Keratinocyte (primary cell): ENCODE measurements at regions not wholly inside any gene's neighbourhood (a gene's known extent, or its start where the extent isn't known, plus 50 kb on each side); places are given as distances from the start of the nearest gene placed in this dataset.

Source experiments
- DNase-seq: peaks from one replicate; pipeline ENCODE4 v3.0.0-alpha.2; 2011; ENCODE audit warnings: low read depth, missing footprints, low spot score
- FAIRE-seq: peaks from 2 replicates; lab custom pipeline; 2011; peaks lifted over from hg19 to GRCh38; lab: Jason Lieb, UNC
- H2AFZ ChIP-seq: 2 replicates; pipeline ENCODE4 v1.6.0; 2012; ENCODE audit warnings: low read length, control low read depth, inconsistent platforms; ENCODE audit not compliant: control insufficient read depth
- H3K27ac ChIP-seq: 2 replicates; pipeline ENCODE4 v1.5.1; 2011; ENCODE audit warnings: low read length; ENCODE audit not compliant: control insufficient read depth, insufficient read depth
- H3K27me3 ChIP-seq: 3 replicates; pipeline ENCODE4 v1.6.0; 2011; ENCODE audit warnings: low read length; ENCODE audit not compliant: control insufficient read depth, insufficient read depth; ENCODE audit errors: extremely low read depth
- H3K36me3 ChIP-seq, 2 experiments: 2 replicates in 1 of 2; 3 replicates in 1 of 2; pipeline ENCODE4 v1.5.1; 2011; ENCODE audit warnings: low read length in 2 of 2, mild to moderate bottlenecking in 1 of 2; ENCODE audit not compliant: control insufficient read depth in 2 of 2, insufficient read depth in 2 of 2; ENCODE audit errors: extremely low read depth in 1 of 2
- H3K4me1 ChIP-seq: 3 replicates; pipeline ENCODE4 v1.5.1; 2011; ENCODE audit warnings: low read length; ENCODE audit not compliant: control insufficient read depth, insufficient read depth; ENCODE audit errors: extremely low read depth
- H3K4me2 ChIP-seq: 3 replicates; pipeline ENCODE4 v1.6.0; 2011; ENCODE audit warnings: low read depth, low read length; ENCODE audit not compliant: control insufficient read depth, insufficient read depth; ENCODE audit errors: extremely low read depth
- H3K4me3 ChIP-seq, 3 experiments: fragments of 200-600 bp in 1 of 3; sonication (generic) in 1 of 3; 2 replicates in 2 of 3; 3 replicates in 1 of 3; pipeline ENCODE4 v1.5.1; 2011 to 2016; ENCODE audit warnings: low read length in 3 of 3, mild to moderate bottlenecking in 3 of 3, control low read depth in 2 of 3, inconsistent platforms in 1 of 3, low read depth in 1 of 3, mixed read lengths in 1 of 3, mixed run types in 1 of 3, moderate library complexity in 1 of 3; ENCODE audit not compliant: control insufficient read depth in 2 of 3, insufficient read depth in 2 of 3; ENCODE audit errors: extremely low read depth in 1 of 3
- H3K79me2 ChIP-seq: 2 replicates; pipeline ENCODE4 v1.6.0; 2012; ENCODE audit warnings: low read length; ENCODE audit not compliant: control insufficient read depth, insufficient read depth
- H3K9ac ChIP-seq: 3 replicates; pipeline ENCODE4 v1.6.0; 2011; ENCODE audit warnings: low read length; ENCODE audit not compliant: control insufficient read depth, insufficient read depth; ENCODE audit errors: extremely low read depth
- H3K9me1 ChIP-seq: 3 replicates; pipeline ENCODE4 v1.6.0; 2011; ENCODE audit warnings: low read length; ENCODE audit not compliant: control insufficient read depth, insufficient read depth; ENCODE audit errors: extremely low read depth
- H3K9me3 ChIP-seq: 2 replicates; pipeline ENCODE4 v1.5.1; 2012; ENCODE audit warnings: low read depth, low read length; ENCODE audit not compliant: control insufficient read depth
- H4K20me1 ChIP-seq: 3 replicates; pipeline ENCODE4 v1.6.0; 2011; ENCODE audit warnings: low read length; ENCODE audit not compliant: control insufficient read depth, insufficient read depth; ENCODE audit errors: extremely low read depth
- CTCF ChIP-seq, 3 experiments: IDR thresholded peaks in 1 of 3; conservative IDR thresholded peaks in 1 of 3; optimal IDR thresholded peaks in 1 of 3; 2 replicates in 2 of 3; 3 replicates in 1 of 3; pipeline versions ENCODE3 to v1.5.1; 2011; ENCODE audit warnings: low read length in 3 of 3, mild to moderate bottlenecking in 3 of 3, moderate library complexity in 2 of 3, control low read depth in 1 of 3, inconsistent platforms in 1 of 3; ENCODE audit not compliant: insufficient read depth in 2 of 3; ENCODE audit errors: extremely low read depth in 1 of 3
- EZH2 ChIP-seq: IDR thresholded peaks from one replicate; pipeline ENCODE4 v1.6.1; 2012; ENCODE audit warnings: inconsistent platforms, mild to moderate bottlenecking, low read length, moderate library complexity
- dilution Hi-C: fragments of 300-500 bp; cut with MboI; formaldehyde crosslinking; loops from one replicate; pipeline ENCODE4 v1.7.0; 2020; ENCODE audit warnings: low sequenced_read_pairs; ENCODE audit not compliant: extremely low pct_ligation_motif_present

- H3K4me1 ChIP-seq, result no peaks in the 10 kb centered on the region
- FAIRE-seq (no peak), DNase-seq (no peak)
- TF ChIP-seq EZH2 (no peak), CTCF (optimal IDR thresholded peaks at IDR 0.05 in 1 of 3, IDR thresholded peaks at IDR 0.05 in 1 of 3, conservative IDR thresholded peaks at IDR 0.05 in 1 of 3; ENCODE audit: extremely low read depth in 1 of 3, insufficient read depth in 2 of 3, low read length in 3 of 3) (no peak)
- H4K20me1 ChIP-seq, result no peaks in the 10 kb centered on the region
- H2AFZ ChIP-seq, result no peak overlapping the region
- H3K27ac ChIP-seq, result no peak overlapping the region
- H3K36me3 ChIP-seq, result no peaks in the 10 kb centered on the region
- no peak overlapping the region for H3K9ac ChIP-seq
- dilution Hi-C loops, result no loop called here
- H3K9me1 ChIP-seq, result no peaks in the 10 kb centered on the region
- H3K9me3 ChIP-seq, result peaks cover 4% of the 10 kb centered on the region
- H3K4me2 ChIP-seq, result no peak overlapping the region
- no peaks in the 10 kb centered on the region for H3K27me3 ChIP-seq
- H3K79me2 ChIP-seq, result no peaks in the 10 kb centered on the region
- H3K4me3 ChIP-seq, result no peak overlapping the region
Observed at GRCh38 chr15:23855947-23856346, 168.8 kb upstream of the NDN start.

GRCh38 chr15:23857028-23857641 lies 170.0 kb upstream of the NDN start:
- no peak overlapping the region for H3K4me2 ChIP-seq
- no peaks in the 10 kb centered on the region for H3K79me2 ChIP-seq
- H3K9ac ChIP-seq, result no peak overlapping the region
- H3K9me3 ChIP-seq, result peaks cover 2% of the 10 kb centered on the region
- no peaks in the 10 kb centered on the region for H3K4me1 ChIP-seq
- no peaks in the 10 kb centered on the region for H3K36me3 ChIP-seq
- no peak overlapping the region for H3K27ac ChIP-seq
- H3K9me1 ChIP-seq, result no peaks in the 10 kb centered on the region
- no peak for FAIRE-seq
- H2AFZ ChIP-seq, result no peak overlapping the region
- H3K4me3 ChIP-seq, result no peak overlapping the region
- H3K27me3 ChIP-seq, result no peaks in the 10 kb centered on the region
- no peaks in the 10 kb centered on the region for H4K20me1 ChIP-seq
- dilution Hi-C loops, result no loop called here
- no peak for DNase-seq
- TF ChIP-seq EZH2, result no peak
- peak in 1 of 3 experiments; percentile 18 for TF ChIP-seq CTCF (optimal IDR thresholded peaks at IDR 0.05 in 1 of 3, IDR thresholded peaks at IDR 0.05 in 1 of 3, conservative IDR thresholded peaks at IDR 0.05 in 1 of 3; ENCODE audit: extremely low read depth in 1 of 3, insufficient read depth in 2 of 3, low read length in 3 of 3)
